ENCODE measurements at regions not wholly inside any gene's neighbourhood (a gene's known extent, or its start where the extent isn't known, plus 50 kb on each side); places are given as distances from the start of the nearest gene placed in this dataset.

DNA sequence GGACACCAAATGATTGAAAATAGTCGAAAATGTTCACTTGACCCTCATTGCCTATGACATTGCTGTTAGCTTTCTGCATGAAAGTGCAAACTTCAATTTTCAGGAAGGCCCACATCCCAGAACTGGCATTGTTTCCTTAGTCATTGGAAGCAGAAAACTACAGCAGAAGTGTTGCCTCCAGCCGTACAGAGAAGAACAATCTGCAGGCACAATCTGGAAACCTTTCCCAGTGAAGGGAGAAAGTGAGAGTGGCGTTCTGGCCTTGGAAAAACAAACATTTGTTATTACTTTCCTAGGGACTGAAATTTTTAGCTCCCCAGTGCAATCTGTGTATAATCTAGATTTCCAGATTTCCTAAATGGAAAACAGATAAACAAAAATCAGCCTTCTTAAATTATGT is 529.5 kb upstream of the RBFOX1 start:
- TF ChIP-seq, protein P1, sequence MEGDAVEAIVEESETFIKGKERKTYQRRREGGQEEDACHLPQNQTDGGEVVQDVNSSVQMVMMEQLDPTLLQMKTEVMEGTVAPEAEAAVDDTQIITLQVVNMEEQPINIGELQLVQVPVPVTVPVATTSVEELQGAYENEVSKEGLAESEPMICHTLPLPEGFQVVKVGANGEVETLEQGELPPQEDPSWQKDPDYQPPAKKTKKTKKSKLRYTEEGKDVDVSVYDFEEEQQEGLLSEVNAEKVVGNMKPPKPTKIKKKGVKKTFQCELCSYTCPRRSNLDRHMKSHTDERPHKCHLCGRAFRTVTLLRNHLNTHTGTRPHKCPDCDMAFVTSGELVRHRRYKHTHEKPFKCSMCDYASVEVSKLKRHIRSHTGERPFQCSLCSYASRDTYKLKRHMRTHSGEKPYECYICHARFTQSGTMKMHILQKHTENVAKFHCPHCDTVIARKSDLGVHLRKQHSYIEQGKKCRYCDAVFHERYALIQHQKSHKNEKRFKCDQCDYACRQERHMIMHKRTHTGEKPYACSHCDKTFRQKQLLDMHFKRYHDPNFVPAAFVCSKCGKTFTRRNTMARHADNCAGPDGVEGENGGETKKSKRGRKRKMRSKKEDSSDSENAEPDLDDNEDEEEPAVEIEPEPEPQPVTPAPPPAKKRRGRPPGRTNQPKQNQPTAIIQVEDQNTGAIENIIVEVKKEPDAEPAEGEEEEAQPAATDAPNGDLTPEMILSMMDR (IDR thresholded peaks at IDR 0.05; ENCODE audit: low read depth, low read length), result no peak
- no peak for TF ChIP-seq MAX (IDR thresholded peaks at IDR 0.05; ENCODE audit: low read depth, low read length)
- no peak for TF ChIP-seq POLR2A (IDR thresholded peaks at IDR 0.05; ENCODE audit: extremely low read depth, insufficient read length)
- TF ChIP-seq MYC (IDR thresholded peaks at IDR 0.05; ENCODE audit: low read depth, low read length), result no peak
